Motor neuron (in vitro differentiated cells): ENCODE measurements at regions not wholly inside any gene's neighbourhood (a gene's known extent, or its start where the extent isn't known, plus 50 kb on each side); places are given as distances from the start of the nearest gene placed in this dataset.
A peak's percentile ranks its signal among the peaks of the same experiment; 100 is the strongest.

Source experiments
- ATAC-seq, 8 experiments: fragments of 200-7000 bp; cut with Tn5 transposase; replicated peaks in 6 of 8; 2 replicates each; pipeline ENCODE4 v1.8.0; 2021; ENCODE audit warnings: mild to moderate bottlenecking in 8 of 8, moderate library complexity in 8 of 8
- H3K27ac ChIP-seq, 2 donors: fragments of 250-450 bp; sonication (Bioruptor Pico); 2 replicates each; pipeline ENCODE4 v1.9.0; 2021; ENCODE audit warnings: antibody characterized with exemption in 2 of 2, mild to moderate bottlenecking in 2 of 2, moderate library complexity in 1 of 2
- H3K4me1 ChIP-seq, 2 donors: fragments of 250-450 bp; sonication (Bioruptor Pico); replicated peaks in 1 of 2; 2 replicates each; pipeline ENCODE4 v1.6.1; 2021; ENCODE audit warnings: antibody characterized with exemption in 2 of 2, mild to moderate bottlenecking in 2 of 2, moderate library complexity in 1 of 2
- H3K4me3 ChIP-seq, 5 donors: fragments of 250-450 bp; sonication (Bioruptor Pico); 2 replicates each; pipeline ENCODE4 v1.9.0; 2021; ENCODE audit warnings: antibody characterized with exemption in 5 of 5, mild to moderate bottlenecking in 5 of 5, moderate library complexity in 4 of 5
- WGBS, 10 experiments: fragments of 450-650 bp; shearing (Covaris generic); methylation state at CpG; one replicate each; pipeline ENCODE4 v1.0.0; 2022; 5-methylcytosine and 5-hydroxymethylcytosine counted together
- in situ Hi-C, 9 experiments: fragments of 400-800 bp; cut with MboI; loops; one replicate each; pipeline ENCODE4 v1.15.0; 2021; ENCODE audit warnings: low sequenced_read_pairs in 9 of 9, low pct_unique_long_range_greater_than_20kb in 2 of 9; ENCODE audit not compliant: unreplicated experiment in 9 of 9

- in situ Hi-C loops: no loop called here
- 0 to 100% (median 80%) methylated on average over 1 to 3 of the region's 3 CpGs; no CpG with 5 or more reads in 1 of the 10 experiments for WGBS, 10 experiments
- ATAC-seq: no peak
- Histone ChIP-seq H3K27ac (no peak overlapping the region), H3K4me1 (no peaks in the 10 kb centered on the region), H3K4me3 (no peak overlapping the region)
These were observed 427.9 kb upstream of the CDH7 start for GRCh38 chr18:65322895-65323294.

GRCh38 chr18:65298422-65298821 is 452.4 kb upstream of the CDH7 start:
- WGBS, 10 experiments: 61 to 100% (median 78%) methylated on average over 1 to 4 of the region's 4 CpGs; no CpG with 5 or more reads in 3 of the 10 experiments
- no peak overlapping the region for H3K27ac ChIP-seq
- in situ Hi-C loops: no loop called here
- ATAC-seq: no peak
- H3K4me1 ChIP-seq: no peaks in the 10 kb centered on the region
- H3K4me3 ChIP-seq: no peak overlapping the region

- 17 to 100% (median 92%) methylated on average over 2 to 5 of the region's 5 CpGs for WGBS, 10 experiments
- Histone ChIP-seq H3K4me1 (no peaks in the 10 kb centered on the region), H3K4me3 (no peak overlapping the region), H3K27ac (no peak overlapping the region)
- ATAC-seq: no peak
- in situ Hi-C loops: no loop called here
These were observed 461.9 kb upstream of the CDH7 start for GRCh38 chr18:65288908-65289307.

- no peaks in the 10 kb centered on the region for H3K4me1 ChIP-seq
- no peak overlapping the region for H3K4me3 ChIP-seq
- no peak overlapping the region for H3K27ac ChIP-seq
- WGBS, 10 experiments: 47 to 100% (median 100%) methylated on average over 1 to 2 of the region's 2 CpGs; no CpG with 5 or more reads in 3 of the 10 experiments
- no peak for ATAC-seq
- in situ Hi-C loops: no loop called here
These were observed 463.2 kb upstream of the CDH7 start for GRCh38 chr18:65287652-65288051.

- no peak overlapping the region for H3K27ac ChIP-seq
- H3K4me1 ChIP-seq: peaks cover 0 to 3% of the 10 kb centered on the region in 2 donors
- WGBS, 10 experiments: 0 to 100% (median 48%) methylated on average over 1 of the region's 1 CpG; no CpG with 5 or more reads in 2 of the 10 experiments
- in situ Hi-C loops: no loop called here
- H3K4me3 ChIP-seq: no peak overlapping the region
- no peak for ATAC-seq
These were observed 468.7 kb upstream of the CDH7 start for GRCh38 chr18:65282096-65282495.

- 3 to 100% (median 64%) methylated on average over 1 to 4 of the region's 4 CpGs; no CpG with 5 or more reads in 1 of the 10 experiments for WGBS, 10 experiments
- in situ Hi-C loops: no loop called here
- ATAC-seq: no peak
These were observed 471.0 kb upstream of the CDH7 start for GRCh38 chr18:65279668-65280305.

GRCh38 chr18:65278939-65279667 is 471.7 kb upstream of the CDH7 start:
- ATAC-seq: no peak
- WGBS, 10 experiments: 17 to 100% (median 86%) methylated on average over 3 to 9 of the region's 9 CpGs; no CpG with 5 or more reads in 1 of the 10 experiments
- in situ Hi-C loops: no loop called here
- Histone ChIP-seq H3K27ac (no peak overlapping the region), H3K4me3 (no peak overlapping the region), H3K4me1 (peaks cover 0 to 3% of the 10 kb centered on the region in 2 donors)

More at GRCh38 chr18:65279668-65280305, 471.0 kb upstream of the CDH7 start:
- Histone ChIP-seq H3K4me3 (no peak overlapping the region), H3K27ac (no peak overlapping the region), H3K4me1 (peaks cover 0 to 3% of the 10 kb centered on the region in 2 donors)

GRCh38 chr18:65269375-65269774 is 481.4 kb upstream of the CDH7 start:
- Histone ChIP-seq H3K4me3 (no peak overlapping the region), H3K27ac (no peak overlapping the region), H3K4me1 (no peaks in the 10 kb centered on the region)
- 0 to 80% (median 0%) methylated on average over 1 of the region's 1 CpG; no CpG with 5 or more reads in 5 of the 10 experiments for WGBS, 10 experiments
- in situ Hi-C loops: no loop called here
- peak in 2 of 8 experiments; percentile 20 to 42 for ATAC-seq

GRCh38 chr18:65265761-65266160 is 485.1 kb upstream of the CDH7 start:
- in situ Hi-C loops: no loop called here
- no peak overlapping the region for H3K4me3 ChIP-seq
- no peaks in the 10 kb centered on the region for H3K4me1 ChIP-seq
- no peak for ATAC-seq
- no peak overlapping the region for H3K27ac ChIP-seq
- 0 to 100% (median 56%) methylated on average over 1 of the region's 1 CpG; no CpG with 5 or more reads in 4 of the 10 experiments for WGBS, 10 experiments

- no peak for ATAC-seq
- WGBS, 10 experiments: 0 to 83% (median 35%) methylated on average over 1 to 2 of the region's 2 CpGs; no CpG with 5 or more reads in 1 of the 10 experiments
- no peak overlapping the region for H3K4me3 ChIP-seq
- no peaks in the 10 kb centered on the region for H3K4me1 ChIP-seq
- in situ Hi-C loops: no loop called here
- no peak overlapping the region for H3K27ac ChIP-seq
These were observed 490.8 kb upstream of the CDH7 start for GRCh38 chr18:65260030-65260429.

GRCh38 chr18:65259403-65259802 is 491.4 kb upstream of the CDH7 start:
- Histone ChIP-seq H3K27ac (no peak overlapping the region), H3K4me3 (no peak overlapping the region), H3K4me1 (no peaks in the 10 kb centered on the region)
- WGBS, 10 experiments: 6 to 100% (median 96%) methylated on average over 1 to 2 of the region's 2 CpGs; no CpG with 5 or more reads in 6 of the 10 experiments
- in situ Hi-C loops: no loop called here
- ATAC-seq: no peak

GRCh38 chr18:65257149-65257548 is 493.7 kb upstream of the CDH7 start:
- ATAC-seq: no peak
- Histone ChIP-seq H3K4me1 (no peaks in the 10 kb centered on the region), H3K27ac (no peak overlapping the region), H3K4me3 (no peak overlapping the region)
- in situ Hi-C loops: no loop called here
- WGBS, 10 experiments: 0 to 78% (median 33%) methylated on average over 1 of the region's 1 CpG

GRCh38 chr18:65255417-65255816 is 495.4 kb upstream of the CDH7 start:
- ATAC-seq: no peak
- Histone ChIP-seq H3K4me1 (no peaks in the 10 kb centered on the region), H3K4me3 (no peak overlapping the region), H3K27ac (no peak overlapping the region)
- in situ Hi-C loops: no loop called here
- 0 to 100% (median 67%) methylated on average over 1 to 2 of the region's 2 CpGs; no CpG with 5 or more reads in 1 of the 10 experiments for WGBS, 10 experiments
